Midbrain (tissue), 1 donor: ENCODE measurements at regions not wholly inside any gene's neighbourhood (a gene's known extent, or its start where the extent isn't known, plus 50 kb on each side); places are given as distances from the start of the nearest gene placed in this dataset.

Source experiments
- DNase-seq: peaks from one replicate; lab custom pipeline; 2025; lab: John Stamatoyannopoulos, UW

DNA sequence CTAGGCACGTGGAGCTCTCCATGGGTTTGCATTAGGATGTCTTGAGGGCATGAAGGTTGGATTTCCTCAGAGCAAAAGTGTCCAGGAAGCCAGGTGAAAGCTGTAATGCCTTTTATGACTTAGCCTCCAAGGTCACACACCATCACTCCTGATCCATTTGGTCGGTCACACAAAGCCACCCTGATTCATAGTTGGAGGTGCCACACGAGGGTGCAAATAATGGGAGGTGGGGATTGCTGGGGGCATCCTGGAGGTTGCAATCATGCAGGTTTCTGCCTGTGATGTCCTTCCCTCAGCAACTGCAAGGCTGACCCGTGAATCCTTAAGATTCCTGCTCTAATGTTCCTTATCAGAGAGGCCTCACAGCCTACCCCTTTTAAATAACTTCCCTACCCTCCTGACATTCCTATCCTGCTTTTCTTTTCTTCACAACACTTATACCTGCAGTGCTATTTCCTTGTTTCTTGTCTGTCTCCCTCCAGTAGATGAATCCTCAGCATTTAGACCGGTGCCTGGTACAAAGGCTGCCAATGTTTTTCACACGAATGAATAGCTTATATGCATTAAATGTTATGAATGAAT, 97.1 kb downstream of the LIPG start:
- DNase-seq, result no peak

DNA sequence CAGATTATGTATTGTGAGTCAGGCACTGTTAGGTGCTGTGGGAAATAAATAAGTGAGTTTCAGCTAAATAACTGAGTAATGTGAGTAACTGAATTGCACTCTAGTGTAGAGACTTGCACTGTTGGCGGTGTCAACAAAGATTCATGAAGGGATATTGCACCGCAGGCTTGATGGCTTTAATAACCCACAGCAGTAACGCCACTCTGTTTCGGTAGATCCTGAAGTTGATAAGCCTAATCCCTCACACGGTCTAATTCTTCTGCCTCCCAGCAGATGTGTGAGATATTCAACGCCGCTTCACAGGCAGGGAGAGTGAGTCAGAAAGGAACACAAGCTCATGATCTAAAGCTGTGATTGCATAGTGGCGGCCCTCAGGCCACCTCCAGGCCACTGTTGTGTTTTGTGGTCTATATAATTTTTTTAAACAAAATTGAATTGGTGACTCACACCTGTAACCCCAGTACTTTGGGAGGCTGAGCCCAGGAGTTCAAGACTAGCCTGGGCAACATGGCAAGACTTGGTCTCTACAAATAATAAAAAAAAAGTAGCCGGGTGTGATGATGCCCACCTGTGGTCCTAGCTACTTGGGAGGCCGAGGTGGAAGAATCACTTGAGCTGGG, 94.3 kb downstream of the LIPG start:
- no peak for DNase-seq

DNA sequence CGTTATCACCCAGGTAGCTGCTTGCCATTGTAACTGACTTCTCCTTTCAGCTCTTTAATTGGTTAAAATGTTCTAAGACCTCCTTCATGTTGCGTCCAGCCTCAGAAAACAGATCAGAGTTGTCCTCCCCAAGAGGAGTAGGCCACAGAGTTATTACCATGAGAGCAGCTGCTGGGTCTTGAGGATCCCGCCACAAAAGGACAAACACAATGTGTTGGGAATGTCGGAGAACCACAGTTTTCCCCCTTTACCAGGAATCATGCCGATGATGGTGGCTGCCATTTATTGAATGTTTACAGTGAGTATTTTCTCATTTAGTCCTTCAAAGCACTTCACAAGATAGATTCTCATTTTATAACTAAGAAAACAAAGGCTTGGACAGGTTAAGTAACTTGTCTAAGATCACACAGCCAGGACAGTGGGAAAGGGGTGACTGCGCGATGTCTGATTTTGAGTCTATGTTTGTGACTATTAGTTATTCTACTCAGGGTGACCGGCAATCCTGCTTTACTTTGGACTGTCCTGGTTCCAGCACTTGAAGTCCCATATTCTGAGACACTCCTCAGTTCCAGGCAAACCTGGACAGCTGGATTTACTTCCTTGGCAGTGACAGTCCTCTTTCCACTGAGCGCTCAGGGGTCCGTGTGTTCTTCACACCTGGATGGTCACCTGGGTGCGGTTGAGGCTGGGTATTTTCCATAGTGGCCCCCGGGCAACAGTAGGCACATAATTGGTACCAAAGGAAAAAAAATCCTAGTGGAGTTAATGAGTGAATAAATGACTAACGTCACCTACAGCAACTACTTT, 93.6 kb downstream of the LIPG start:
- no peak for DNase-seq

DNA sequence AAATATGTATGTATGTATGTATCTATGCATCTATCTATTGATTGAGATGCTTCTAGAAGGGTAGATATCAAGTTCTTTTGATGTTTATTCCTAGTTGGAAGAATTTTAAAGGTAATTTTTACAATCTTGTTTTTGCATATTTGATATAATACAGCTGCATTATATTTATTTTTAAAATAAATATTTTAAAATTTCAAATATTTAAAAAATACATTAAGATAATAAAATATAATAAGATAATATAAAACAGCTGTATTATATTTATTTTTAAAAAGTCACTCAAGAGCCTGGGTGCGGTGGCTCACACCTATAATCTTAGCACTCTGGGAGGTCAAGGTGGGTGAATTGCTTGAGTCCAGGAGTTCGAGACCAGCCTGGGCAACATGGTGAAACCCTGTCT, 92.5 kb downstream of the LIPG start:
- DNase-seq, result no peak

DNA sequence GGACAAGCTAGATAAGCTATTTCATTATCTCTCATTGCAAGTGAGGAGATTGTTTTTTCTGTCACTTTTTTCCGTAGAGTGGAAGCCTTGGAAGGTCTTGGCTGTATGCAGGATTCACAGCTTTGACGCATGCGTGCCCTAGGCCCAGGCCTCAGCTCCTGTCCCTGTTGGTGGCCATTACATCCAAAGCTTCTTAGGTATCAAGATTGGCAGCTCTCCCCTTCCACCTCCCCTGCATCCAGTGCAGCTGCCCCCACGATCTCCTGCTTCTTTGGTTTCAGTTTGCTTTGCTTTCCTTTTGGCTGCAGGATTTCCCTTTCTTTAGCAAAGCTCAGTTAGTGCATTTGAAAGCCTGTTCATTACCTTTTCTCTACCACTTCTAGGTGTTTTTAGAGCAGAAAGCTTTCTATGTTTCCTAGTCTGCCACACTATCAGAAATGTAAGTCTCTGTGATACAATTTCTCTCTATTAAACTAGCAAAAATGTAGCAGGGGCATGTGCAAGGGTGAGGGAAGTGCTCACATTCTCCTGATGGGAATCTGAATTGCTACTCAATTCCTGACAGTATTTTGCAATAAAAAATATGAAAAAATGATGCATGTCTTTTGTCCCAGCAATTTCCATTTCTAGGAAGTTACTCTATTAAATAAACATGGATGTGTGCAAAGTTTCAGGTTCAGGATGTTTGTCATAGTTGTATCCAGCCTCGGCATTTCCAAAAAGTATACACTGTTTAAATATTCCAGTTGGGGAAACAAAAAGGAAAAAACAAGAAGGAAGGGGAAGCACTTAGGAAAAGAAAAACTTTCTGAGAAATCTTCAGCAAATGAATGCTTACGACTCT, 91.2 kb downstream of the LIPG start:
- no peak for DNase-seq

DNA sequence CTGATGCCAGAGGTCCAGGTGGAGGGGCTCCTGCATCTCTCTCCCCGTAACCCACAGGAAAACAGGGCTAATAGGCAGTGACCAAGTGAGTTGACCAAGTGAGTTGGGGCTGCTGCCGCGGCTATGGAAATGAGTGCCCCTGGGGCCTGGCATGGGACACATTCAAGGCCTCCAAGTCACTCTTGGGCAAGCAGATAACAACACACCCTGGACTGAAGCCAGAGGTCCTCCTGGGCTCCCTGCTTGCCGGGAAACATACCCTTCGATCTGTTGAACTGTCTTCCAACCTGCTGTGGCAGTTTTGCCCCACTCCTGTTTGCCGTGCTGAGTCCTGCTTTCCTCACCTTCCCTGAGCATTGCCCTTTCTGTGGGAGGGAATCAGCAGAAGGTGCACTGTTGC, 89.2 kb downstream of the LIPG start:
- no peak for DNase-seq

DNA sequence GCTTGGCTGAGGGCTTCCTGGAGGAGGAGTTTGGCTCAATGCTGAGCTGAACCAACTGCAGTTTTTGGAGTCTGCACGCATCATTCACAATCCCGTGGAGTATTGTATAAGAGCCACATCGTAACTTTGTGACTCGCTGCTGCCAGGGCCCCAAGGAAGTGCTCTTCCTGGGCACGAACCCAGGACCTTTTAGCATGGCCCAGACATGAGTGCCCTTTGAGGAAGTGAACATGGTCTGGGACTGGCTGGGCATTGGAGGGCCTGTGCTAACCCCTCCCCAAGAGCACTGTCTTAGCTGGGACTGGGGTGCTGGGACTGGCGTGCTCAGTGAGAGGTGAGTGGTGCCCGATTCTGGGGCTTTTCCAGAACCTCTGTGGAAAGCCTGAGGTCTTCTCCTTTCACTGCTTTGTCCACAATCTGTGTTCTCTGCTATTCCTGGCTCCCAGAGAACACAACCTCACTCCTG, 88.6 kb downstream of the LIPG start:
- DNase-seq, result no peak

DNA sequence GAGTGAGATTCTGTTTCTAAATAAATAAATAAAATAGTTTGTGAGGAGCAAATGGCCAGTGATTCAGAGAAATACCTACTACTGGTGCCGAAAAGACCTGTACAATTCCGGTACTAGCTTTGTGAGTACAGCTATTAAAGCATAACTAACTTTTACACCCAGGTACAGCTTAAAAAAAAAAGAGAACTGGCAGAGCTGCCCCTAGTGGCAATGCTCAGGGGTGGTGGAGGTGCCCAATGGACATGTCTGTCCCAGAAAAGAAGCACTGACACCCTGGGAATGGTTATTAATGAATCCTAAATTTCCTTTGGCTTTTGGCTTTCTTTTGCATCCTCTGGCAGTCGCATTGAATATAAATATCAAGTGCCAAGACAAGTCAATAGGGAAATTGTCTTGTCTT, 87.0 kb downstream of the LIPG start:
- DNase-seq, result no peak
